ENCODE measurements at regions not wholly inside any gene's neighbourhood (a gene's known extent, or its start where the extent isn't known, plus 50 kb on each side); places are given as distances from the start of the nearest gene placed in this dataset.

GRCh38 chrX:39866229-39866628 is 231.5 kb downstream of the BCOR start:
- Histone ChIP-seq H3K36me3 (ENCODE audit: low read depth, low read length) (no peaks in the 10 kb centered on the region), H2AFZ (ENCODE audit: low read length) (no peak overlapping the region), H3K9ac (ENCODE audit: low read length) (no peak overlapping the region), H3K9me3 (ENCODE audit: low read length) (no peaks in the 10 kb centered on the region), H3K27ac (ENCODE audit: low read length) (no peak overlapping the region), H3K4me2 (ENCODE audit: low read length) (no peak overlapping the region), H3K79me2 (ENCODE audit: low read length) (no peaks in the 10 kb centered on the region), H4K20me1 (ENCODE audit: low read length) (no peaks in the 10 kb centered on the region), H3K4me1 (ENCODE audit: insufficient read depth, low read length) (peaks cover 15% of the 10 kb centered on the region), H3K4me3 (ENCODE audit: low read length) (no peak overlapping the region), H3K27me3 (ENCODE audit: low read length) (no peaks in the 10 kb centered on the region), H3F3A (ENCODE audit: low read length, unreplicated experiment) (no peaks in the 10 kb centered on the region), H3K9me2 (replicated peaks; ENCODE audit: low read length) (no peaks in the 10 kb centered on the region)
- intact Hi-C loops (cut with micrococcal nuclease), result no loop called here
- BruUV-seq (replicated peaks), result no TSS peak
- TF ChIP-seq CTCF (conservative IDR thresholded peaks at IDR 0.05; ENCODE audit: low read depth, low read length), result no peak
- TF ChIP-seq EZH2 (IDR thresholded peaks at IDR 0.05; ENCODE audit: low read length, unreplicated experiment), result no peak
- no peak for TF ChIP-seq EZH2phosphoT487 (IDR thresholded peaks at IDR 0.05; ENCODE audit: borderline replicate concordance, low read length)
- POLR2A ChIA-PET (ENCODE audit: unreplicated experiment), result no interaction called here
- DNase-seq (no peak), ATAC-seq (no peak)
- CTCF ChIA-PET, result no interaction called here

- H3K79me2 ChIP-seq (ENCODE audit: low read length), result no peaks in the 10 kb centered on the region
- BruUV-seq (replicated peaks), result no TSS peak
- DNase-seq (peak; percentile 87), ATAC-seq (peak; percentile 82)
- H3K9me2 ChIP-seq (replicated peaks; ENCODE audit: low read length), result no peaks in the 10 kb centered on the region
- H3F3A ChIP-seq (ENCODE audit: low read length, unreplicated experiment), result no peaks in the 10 kb centered on the region
- no peaks in the 10 kb centered on the region for H4K20me1 ChIP-seq (ENCODE audit: low read length)
- peak overlapping the region; percentile 57 for H3K27ac ChIP-seq (ENCODE audit: low read length)
- peak overlapping the region; percentile 9; the same call in 1 of the 2 replicates for H3K9ac ChIP-seq (ENCODE audit: low read length)
- ChIA-PET POLR2A (ENCODE audit: unreplicated experiment) (no interaction called here), CTCF (interaction anchor here (0.5 kb wide), 1 partner anchor 123 kb away, joined by 3 read pairs; no protein-coding TSS in a partner anchor)
- H3K27me3 ChIP-seq (ENCODE audit: low read length), result no peaks in the 10 kb centered on the region
- intact Hi-C loops (cut with micrococcal nuclease), result no loop called here
- H2AFZ ChIP-seq (ENCODE audit: low read length), result peak overlapping the region; percentile 32
- no peaks in the 10 kb centered on the region for H3K9me3 ChIP-seq (ENCODE audit: low read length)
- no peak overlapping the region for H3K4me3 ChIP-seq (ENCODE audit: low read length)
- peaks cover 31% of the 10 kb centered on the region for H3K4me1 ChIP-seq (ENCODE audit: insufficient read depth, low read length)
- H3K4me2 ChIP-seq (ENCODE audit: low read length), result peak overlapping the region; percentile 48; the same call in 1 of the 2 replicates
- TF ChIP-seq EZH2 (IDR thresholded peaks at IDR 0.05; ENCODE audit: low read length, unreplicated experiment), result no peak
- TF ChIP-seq CTCF (conservative IDR thresholded peaks at IDR 0.05; ENCODE audit: low read depth, low read length), result no peak
- TF ChIP-seq EZH2phosphoT487 (IDR thresholded peaks at IDR 0.05; ENCODE audit: borderline replicate concordance, low read length), result no peak
- H3K36me3 ChIP-seq (ENCODE audit: low read depth, low read length), result no peaks in the 10 kb centered on the region
These were observed 227.7 kb downstream of the BCOR start for GRCh38 chrX:39869846-39870601.

- TF ChIP-seq EZH2phosphoT487 (IDR thresholded peaks at IDR 0.05; ENCODE audit: borderline replicate concordance, low read length), result no peak
- no peak for TF ChIP-seq CTCF (conservative IDR thresholded peaks at IDR 0.05; ENCODE audit: low read depth, low read length)
- TF ChIP-seq EZH2 (IDR thresholded peaks at IDR 0.05; ENCODE audit: low read length, unreplicated experiment), result no peak
- Histone ChIP-seq H3K27ac (ENCODE audit: low read length) (no peak overlapping the region), H3K9me2 (replicated peaks; ENCODE audit: low read length) (no peaks in the 10 kb centered on the region), H3K4me1 (ENCODE audit: insufficient read depth, low read length) (peaks cover 31% of the 10 kb centered on the region), H3K4me3 (ENCODE audit: low read length) (no peak overlapping the region), H3K9ac (ENCODE audit: low read length) (no peak overlapping the region), H3K4me2 (ENCODE audit: low read length) (no peak overlapping the region), H4K20me1 (ENCODE audit: low read length) (no peaks in the 10 kb centered on the region), H2AFZ (ENCODE audit: low read length) (no peak overlapping the region), H3K27me3 (ENCODE audit: low read length) (no peaks in the 10 kb centered on the region), H3F3A (ENCODE audit: low read length, unreplicated experiment) (no peaks in the 10 kb centered on the region), H3K9me3 (ENCODE audit: low read length) (no peaks in the 10 kb centered on the region), H3K36me3 (ENCODE audit: low read depth, low read length) (no peaks in the 10 kb centered on the region), H3K79me2 (ENCODE audit: low read length) (no peaks in the 10 kb centered on the region)
- intact Hi-C loops (cut with micrococcal nuclease), result no loop called here
- ChIA-PET POLR2A (ENCODE audit: unreplicated experiment) (no interaction called here), CTCF (no interaction called here)
- BruUV-seq (replicated peaks), result no TSS peak
- DNase-seq (no peak), ATAC-seq (no peak)
These were observed 226.1 kb downstream of the BCOR start for GRCh38 chrX:39871648-39872047.
